Smooth muscle cell (in vitro differentiated cells): ENCODE measurements at regions not wholly inside any gene's neighbourhood (a gene's known extent, or its start where the extent isn't known, plus 50 kb on each side); places are given as distances from the start of the nearest gene placed in this dataset.

Experiments used
- DNase-seq: peaks from one replicate; lab custom pipeline; 2025; ENCODE audit not compliant: unreplicated experiment; lab: John Stamatoyannopoulos, UW
- H2AFZ ChIP-seq: fragments of 200-600 bp; sonication (generic); 2 replicates; pipeline ENCODE4 v1.6.0; 2016; ENCODE audit warnings: antibody characterized with exemption, low read depth, mild to moderate bottlenecking
- H3F3A ChIP-seq: fragments of 200-600 bp; sonication (generic); 2 replicates; pipeline ENCODE4 v1.6.0; 2017; ENCODE audit warnings: antibody characterized with exemption, low read depth
- H3K27ac ChIP-seq: fragments of 200-600 bp; sonication (generic); 2 replicates; pipeline ENCODE4 v1.5.1; 2016; ENCODE audit warnings: low read depth, mild to moderate bottlenecking
- H3K27me3 ChIP-seq: fragments of 200-600 bp; sonication (generic); 2 replicates; pipeline ENCODE4 v1.6.1; 2016; ENCODE audit warnings: low read depth, mild to moderate bottlenecking
- H3K36me3 ChIP-seq: fragments of 200-600 bp; sonication (generic); 2 replicates; pipeline ENCODE4 v1.5.1; 2016; ENCODE audit warnings: low read depth
- H3K4me1 ChIP-seq: fragments of 200-600 bp; sonication (generic); 2 replicates; pipeline ENCODE4 v1.5.1; 2016; ENCODE audit warnings: low read depth
- H3K4me2 ChIP-seq: fragments of 200-600 bp; sonication (generic); 2 replicates; pipeline ENCODE4 v1.6.0; 2016; ENCODE audit warnings: mild to moderate bottlenecking
- H3K4me3 ChIP-seq: fragments of 200-600 bp; sonication (generic); 2 replicates; pipeline ENCODE4 v1.5.1; 2016; ENCODE audit warnings: mild to moderate bottlenecking
- H3K79me2 ChIP-seq: fragments of 200-600 bp; sonication (generic); 2 replicates; pipeline ENCODE4 v1.6.0; 2016; ENCODE audit warnings: low read depth, mild to moderate bottlenecking
- H3K9ac ChIP-seq: fragments of 200-600 bp; sonication (generic); 2 replicates; pipeline ENCODE4 v1.6.0; 2016; ENCODE audit warnings: low read depth
- H3K9me3 ChIP-seq: fragments of 200-600 bp; sonication (generic); replicated peaks from 2 replicates; pipeline ENCODE4 v1.5.1; 2016; ENCODE audit warnings: low read depth
- H4K20me1 ChIP-seq: fragments of 200-600 bp; sonication (generic); 2 replicates; pipeline ENCODE4 v1.6.0; 2016; ENCODE audit warnings: low read depth
- WGBS: methylation state at CpG from one replicate; pipeline ENCODE4 v1.1.7; 2016; ENCODE audit warnings: low lambda C conversion rate; 5-methylcytosine and 5-hydroxymethylcytosine counted together
- TF ChIP-seq, protein P1 (sequence below): fragments of 200-600 bp; sonication (generic); IDR thresholded peaks from 2 replicates; pipeline ENCODE4 v1.5.1; 2017; ENCODE audit warnings: borderline replicate concordance, mild to moderate bottlenecking, antibody characterized with exemption; ENCODE audit not compliant: insufficient read depth, poor library complexity, severe bottlenecking

DNA sequence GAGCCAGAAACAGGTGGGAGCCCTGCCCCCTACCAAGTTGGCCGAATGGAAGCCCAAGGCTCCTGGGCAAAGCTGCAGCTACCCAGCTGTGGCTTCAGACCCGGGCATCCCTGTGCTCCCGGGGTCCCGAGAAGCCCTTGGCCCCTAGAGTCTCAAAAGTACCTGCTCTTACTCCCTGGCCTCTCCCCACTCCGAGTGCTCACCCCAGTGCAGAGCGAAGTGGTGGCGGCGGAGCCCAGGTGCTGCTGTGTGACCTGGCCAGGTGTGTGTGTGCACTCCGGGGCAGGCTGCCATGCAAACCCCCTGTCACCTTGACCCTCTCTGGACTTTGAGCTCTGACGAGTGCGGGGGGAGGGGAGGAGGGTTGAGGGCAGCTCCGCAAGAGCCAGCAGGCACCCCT lies 493.8 kb upstream of the MANEA start:
- H2AFZ ChIP-seq = no peak overlapping the region
- no peaks in the 10 kb centered on the region for H3K79me2 ChIP-seq
- no peak overlapping the region for H3K4me3 ChIP-seq
- H3K9me3 ChIP-seq = no peaks in the 10 kb centered on the region
- H3K9ac ChIP-seq = no peak overlapping the region
- TF ChIP-seq, protein P1, sequence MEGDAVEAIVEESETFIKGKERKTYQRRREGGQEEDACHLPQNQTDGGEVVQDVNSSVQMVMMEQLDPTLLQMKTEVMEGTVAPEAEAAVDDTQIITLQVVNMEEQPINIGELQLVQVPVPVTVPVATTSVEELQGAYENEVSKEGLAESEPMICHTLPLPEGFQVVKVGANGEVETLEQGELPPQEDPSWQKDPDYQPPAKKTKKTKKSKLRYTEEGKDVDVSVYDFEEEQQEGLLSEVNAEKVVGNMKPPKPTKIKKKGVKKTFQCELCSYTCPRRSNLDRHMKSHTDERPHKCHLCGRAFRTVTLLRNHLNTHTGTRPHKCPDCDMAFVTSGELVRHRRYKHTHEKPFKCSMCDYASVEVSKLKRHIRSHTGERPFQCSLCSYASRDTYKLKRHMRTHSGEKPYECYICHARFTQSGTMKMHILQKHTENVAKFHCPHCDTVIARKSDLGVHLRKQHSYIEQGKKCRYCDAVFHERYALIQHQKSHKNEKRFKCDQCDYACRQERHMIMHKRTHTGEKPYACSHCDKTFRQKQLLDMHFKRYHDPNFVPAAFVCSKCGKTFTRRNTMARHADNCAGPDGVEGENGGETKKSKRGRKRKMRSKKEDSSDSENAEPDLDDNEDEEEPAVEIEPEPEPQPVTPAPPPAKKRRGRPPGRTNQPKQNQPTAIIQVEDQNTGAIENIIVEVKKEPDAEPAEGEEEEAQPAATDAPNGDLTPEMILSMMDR = no peak
- no peak for DNase-seq
- WGBS = 95% methylated on average over 12 of the region's 12 CpGs
- no peaks in the 10 kb centered on the region for H3F3A ChIP-seq
- H4K20me1 ChIP-seq = no peaks in the 10 kb centered on the region
- H3K27ac ChIP-seq = no peak overlapping the region
- no peak overlapping the region for H3K4me2 ChIP-seq
- H3K4me1 ChIP-seq = no peaks in the 10 kb centered on the region
- H3K36me3 ChIP-seq = no peaks in the 10 kb centered on the region
- H3K27me3 ChIP-seq = no peaks in the 10 kb centered on the region

DNA sequence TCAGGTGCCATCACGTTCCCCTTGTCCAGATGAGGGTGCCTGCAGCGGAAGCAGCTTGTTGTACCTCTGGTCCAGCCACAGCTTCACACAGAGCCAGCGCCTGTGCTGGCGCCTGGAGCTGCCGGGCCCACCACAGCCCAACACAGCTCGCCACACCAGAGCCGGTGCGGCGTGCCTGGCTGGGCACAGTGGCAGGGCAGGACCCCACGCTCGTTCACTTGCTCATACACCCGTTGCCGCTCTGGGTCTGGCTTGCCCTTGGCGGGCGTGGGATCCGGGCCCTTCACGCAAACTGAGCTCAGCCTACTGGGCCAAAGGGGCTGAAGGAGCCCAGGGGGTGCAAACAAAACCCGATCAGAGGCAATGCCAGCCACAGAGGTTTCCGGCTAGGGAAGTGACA lies 492.5 kb upstream of the MANEA start:
- TF ChIP-seq, protein P1 = no peak
- Histone ChIP-seq H2AFZ (no peak overlapping the region), H3K9ac (no peak overlapping the region), H3K79me2 (no peaks in the 10 kb centered on the region), H3F3A (no peaks in the 10 kb centered on the region), H3K4me1 (no peaks in the 10 kb centered on the region), H3K27me3 (no peaks in the 10 kb centered on the region), H4K20me1 (no peaks in the 10 kb centered on the region), H3K4me2 (no peak overlapping the region), H3K27ac (no peak overlapping the region), H3K36me3 (no peaks in the 10 kb centered on the region), H3K9me3 (no peaks in the 10 kb centered on the region), H3K4me3 (no peak overlapping the region)
- WGBS = 97% methylated on average over 19 of the region's 19 CpGs
- no peak for DNase-seq

DNA sequence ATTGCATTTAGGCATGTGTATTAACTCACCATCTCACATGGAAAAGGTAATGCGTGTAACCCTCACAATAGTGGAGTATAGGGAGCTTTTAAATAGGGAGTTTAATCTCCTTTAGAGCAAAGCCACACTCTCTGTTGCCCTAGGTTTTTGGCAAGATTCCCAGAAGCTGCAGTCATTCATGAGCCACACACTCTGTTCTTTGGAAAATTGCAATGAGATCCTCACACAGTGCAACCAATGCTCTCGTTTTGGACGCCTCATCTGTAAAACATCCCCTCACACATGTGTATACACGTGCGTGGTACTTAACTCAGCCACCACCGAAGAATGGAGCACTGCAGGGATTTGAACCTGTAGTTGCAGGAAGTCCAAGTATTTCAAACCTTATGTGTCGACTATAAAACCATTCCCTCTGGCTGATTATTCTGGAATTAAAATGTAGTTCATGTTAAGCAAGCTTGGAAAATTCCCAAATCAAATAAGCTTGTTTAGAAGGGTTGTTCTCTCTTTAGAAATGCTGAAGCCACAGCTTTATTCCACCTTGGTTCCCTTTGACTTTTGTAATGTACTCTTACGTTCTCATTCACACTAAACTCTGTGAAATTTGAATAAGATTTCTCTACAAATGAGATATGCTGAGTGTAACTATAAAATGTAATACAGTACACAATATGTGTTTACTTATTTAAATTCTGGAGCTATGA lies 489.8 kb upstream of the MANEA start:
- Histone ChIP-seq H3K27ac (no peak overlapping the region), H3F3A (no peaks in the 10 kb centered on the region), H3K4me1 (no peaks in the 10 kb centered on the region)

More for the DNA sequence above, 489.8 kb upstream of the MANEA start:
- Histone ChIP-seq H3K27me3 (no peaks in the 10 kb centered on the region), H2AFZ (no peak overlapping the region), H3K9me3 (no peaks in the 10 kb centered on the region), H3K9ac (no peak overlapping the region), H4K20me1 (no peaks in the 10 kb centered on the region), H3K4me3 (no peak overlapping the region), H3K4me2 (no peak overlapping the region), H3K36me3 (no peaks in the 10 kb centered on the region), H3K79me2 (no peaks in the 10 kb centered on the region)
- no peak for DNase-seq
- WGBS = 49% methylated on average over 8 of the region's 8 CpGs
- TF ChIP-seq, protein P1 = no peak
